SU-DHL-6 (cell line): ENCODE measurements at regions not wholly inside any gene's neighbourhood (a gene's known extent, or its start where the extent isn't known, plus 50 kb on each side); places are given as distances from the start of the nearest gene placed in this dataset.

Source experiments
- CTCF ChIP-seq: fragments of 200-600 bp; sonication (generic); IDR thresholded peaks from one replicate; pipeline ENCODE4 v1.5.1; 2017; ENCODE audit warnings: antibody characterized with exemption, mild to moderate bottlenecking, low read length, moderate library complexity; ENCODE audit not compliant: insufficient read depth, poor library complexity, severe bottlenecking
- EZH2phosphoT487 ChIP-seq: fragments of 200-600 bp; sonication (generic), shearing (Covaris generic); conservative IDR thresholded peaks from 2 replicates; pipeline ENCODE4 v1.6.1; 2018; ENCODE audit warnings: mild to moderate bottlenecking, antibody characterized with exemption, low read length, moderate library complexity, mixed read lengths

- TF ChIP-seq CTCF, result no peak
- no peak for TF ChIP-seq EZH2phosphoT487
Observed at GRCh38 chr2:211225784-211226183, 669.4 kb downstream of the CPS1 start.
